Activated CD4-positive, alpha-beta T cell treated with anti-CD3 and anti-CD28 coated beads, Interleukin-2, amount 10 ng/mL, durations not matched to agents 24 days and 14 days (primary cell): ENCODE measurements at regions not wholly inside any gene's neighbourhood (a gene's known extent, or its start where the extent isn't known, plus 50 kb on each side); places are given as distances from the start of the nearest gene placed in this dataset.

Source experiments
- DNase-seq: peaks from one replicate; pipeline ENCODE4 v3.0.0; 2022
- H3K27ac Mint-ChIP-seq: one replicate; pipeline ENCODE4 v1.8.0; 2022; ENCODE audit warnings: mild to moderate bottlenecking, mixed read lengths
- H3K27me3 Mint-ChIP-seq: one replicate; pipeline ENCODE4 v1.8.0; 2022; ENCODE audit warnings: mixed read lengths
- H3K36me3 Mint-ChIP-seq: one replicate; pipeline ENCODE4 v1.8.0; 2022; ENCODE audit warnings: low read depth, mild to moderate bottlenecking, mixed read lengths
- H3K4me1 Mint-ChIP-seq: one replicate; pipeline ENCODE4 v1.8.0; 2021; ENCODE audit warnings: mixed read lengths
- H3K4me3 Mint-ChIP-seq: one replicate; pipeline ENCODE4 v1.8.0; 2022; ENCODE audit warnings: mild to moderate bottlenecking, moderate library complexity, mixed read lengths
- H3K9me3 Mint-ChIP-seq: one replicate; pipeline ENCODE4 v1.8.0; 2021; ENCODE audit warnings: mixed read lengths
- intact Hi-C: fragments of 100-400 bp; cut with micrococcal nuclease; formaldehyde crosslinking; loops from one replicate; pipeline ENCODE4 v1.15.1; 2023

GRCh38 chr10:4199196-4199595 lies 414.2 kb upstream of the KLF6 start:
- Mint-ChIP-seq H3K27me3 (peaks cover 6% of the 10 kb centered on the region), H3K27ac (no peak overlapping the region), H3K4me1 (peaks cover 6% of the 10 kb centered on the region), H3K36me3 (no peaks in the 10 kb centered on the region), H3K4me3 (no peak overlapping the region), H3K9me3 (no peaks in the 10 kb centered on the region)
- DNase-seq: no peak
- intact Hi-C loops: no loop called here

- peaks cover 6% of the 10 kb centered on the region for H3K27me3 Mint-ChIP-seq
- intact Hi-C loops: no loop called here
- peaks cover 6% of the 10 kb centered on the region for H3K4me1 Mint-ChIP-seq
- DNase-seq: no peak
- peaks cover 4% of the 10 kb centered on the region for H3K9me3 Mint-ChIP-seq
- H3K36me3 Mint-ChIP-seq: peaks cover 2% of the 10 kb centered on the region
- no peak overlapping the region for H3K27ac Mint-ChIP-seq
- no peak overlapping the region for H3K4me3 Mint-ChIP-seq
Observed at GRCh38 chr10:4198216-4198615, 413.2 kb upstream of the KLF6 start.

- peaks cover 2% of the 10 kb centered on the region for H3K36me3 Mint-ChIP-seq
- no peak for DNase-seq
- H3K4me3 Mint-ChIP-seq: no peak overlapping the region
- intact Hi-C loops: no loop called here
- peaks cover 6% of the 10 kb centered on the region for H3K27me3 Mint-ChIP-seq
- peaks cover 4% of the 10 kb centered on the region for H3K9me3 Mint-ChIP-seq
- peaks cover 6% of the 10 kb centered on the region for H3K4me1 Mint-ChIP-seq
- no peak overlapping the region for H3K27ac Mint-ChIP-seq
Observed at GRCh38 chr10:4197676-4198075, 412.7 kb upstream of the KLF6 start.

GRCh38 chr10:4196771-4197390 lies 411.9 kb upstream of the KLF6 start:
- Mint-ChIP-seq H3K27ac (no peak overlapping the region), H3K36me3 (peaks cover 2% of the 10 kb centered on the region), H3K4me3 (no peak overlapping the region), H3K4me1 (peaks cover 6% of the 10 kb centered on the region), H3K9me3 (peaks cover 4% of the 10 kb centered on the region), H3K27me3 (peaks cover 6% of the 10 kb centered on the region)
- intact Hi-C loops: no loop called here
- no peak for DNase-seq

GRCh38 chr10:4196183-4196582 lies 411.2 kb upstream of the KLF6 start:
- H3K27me3 Mint-ChIP-seq: peaks cover 6% of the 10 kb centered on the region
- DNase-seq: no peak
- intact Hi-C loops: no loop called here
- peaks cover 6% of the 10 kb centered on the region for H3K4me1 Mint-ChIP-seq
- H3K4me3 Mint-ChIP-seq: no peak overlapping the region
- H3K27ac Mint-ChIP-seq: no peak overlapping the region
- peaks cover 2% of the 10 kb centered on the region for H3K36me3 Mint-ChIP-seq
- peaks cover 4% of the 10 kb centered on the region for H3K9me3 Mint-ChIP-seq

GRCh38 chr10:4195213-4195612 lies 410.2 kb upstream of the KLF6 start:
- no peak overlapping the region for H3K4me3 Mint-ChIP-seq

GRCh38 chr10:4194231-4194630 lies 409.2 kb upstream of the KLF6 start:
- Mint-ChIP-seq H3K36me3 (peaks cover 2% of the 10 kb centered on the region), H3K27ac (no peak overlapping the region), H3K4me1 (peaks cover 6% of the 10 kb centered on the region), H3K9me3 (peaks cover 15% of the 10 kb centered on the region), H3K4me3 (no peak overlapping the region), H3K27me3 (peaks cover 6% of the 10 kb centered on the region)
- intact Hi-C loops: no loop called here
- no peak for DNase-seq

More at GRCh38 chr10:4195213-4195612, 410.2 kb upstream of the KLF6 start:
- no peak overlapping the region for H3K27ac Mint-ChIP-seq
- intact Hi-C loops: no loop called here
- H3K9me3 Mint-ChIP-seq: peaks cover 11% of the 10 kb centered on the region
- H3K27me3 Mint-ChIP-seq: peaks cover 6% of the 10 kb centered on the region
- peaks cover 2% of the 10 kb centered on the region for H3K36me3 Mint-ChIP-seq
- no peak for DNase-seq
- peaks cover 6% of the 10 kb centered on the region for H3K4me1 Mint-ChIP-seq

GRCh38 chr10:4191894-4192293 lies 406.9 kb upstream of the KLF6 start:
- H3K4me1 Mint-ChIP-seq: peaks cover 6% of the 10 kb centered on the region
- no peak overlapping the region for H3K27ac Mint-ChIP-seq
- no peak overlapping the region for H3K4me3 Mint-ChIP-seq
- H3K9me3 Mint-ChIP-seq: peaks cover 15% of the 10 kb centered on the region
- intact Hi-C loops: no loop called here
- peaks cover 2% of the 10 kb centered on the region for H3K36me3 Mint-ChIP-seq
- no peaks in the 10 kb centered on the region for H3K27me3 Mint-ChIP-seq
- no peak for DNase-seq

GRCh38 chr10:4191354-4191753 lies 406.3 kb upstream of the KLF6 start:
- Mint-ChIP-seq H3K36me3 (peaks cover 2% of the 10 kb centered on the region), H3K9me3 (peaks cover 15% of the 10 kb centered on the region), H3K4me3 (no peak overlapping the region), H3K27ac (no peak overlapping the region), H3K4me1 (peaks cover 3% of the 10 kb centered on the region), H3K27me3 (no peaks in the 10 kb centered on the region)
- DNase-seq: no peak
- intact Hi-C loops: no loop called here

- Mint-ChIP-seq H3K27me3 (no peaks in the 10 kb centered on the region), H3K36me3 (peaks cover 2% of the 10 kb centered on the region), H3K4me3 (no peak overlapping the region), H3K27ac (no peak overlapping the region), H3K4me1 (peaks cover 3% of the 10 kb centered on the region), H3K9me3 (peaks cover 15% of the 10 kb centered on the region)
- no peak for DNase-seq
- intact Hi-C loops: no loop called here
Observed at GRCh38 chr10:4190876-4191275, 405.9 kb upstream of the KLF6 start.

GRCh38 chr10:4189281-4189680 lies 404.3 kb upstream of the KLF6 start:
- Mint-ChIP-seq H3K27ac (no peak overlapping the region), H3K4me1 (peaks cover 3% of the 10 kb centered on the region), H3K36me3 (peaks cover 2% of the 10 kb centered on the region), H3K4me3 (no peak overlapping the region), H3K9me3 (peaks cover 15% of the 10 kb centered on the region), H3K27me3 (no peaks in the 10 kb centered on the region)
- intact Hi-C loops: no loop called here
- DNase-seq: no peak

- Mint-ChIP-seq H3K4me3 (no peak overlapping the region), H3K4me1 (peaks cover 5% of the 10 kb centered on the region), H3K27me3 (no peaks in the 10 kb centered on the region), H3K27ac (no peak overlapping the region), H3K9me3 (peaks cover 14% of the 10 kb centered on the region), H3K36me3 (peaks cover 2% of the 10 kb centered on the region)
- intact Hi-C loops: no loop called here
- no peak for DNase-seq
Observed at GRCh38 chr10:4188406-4188805, 403.4 kb upstream of the KLF6 start.

- no peak for DNase-seq
- H3K9me3 Mint-ChIP-seq: peaks cover 15% of the 10 kb centered on the region
- intact Hi-C loops: no loop called here
- H3K27me3 Mint-ChIP-seq: no peaks in the 10 kb centered on the region
- peaks cover 3% of the 10 kb centered on the region for H3K36me3 Mint-ChIP-seq
- H3K4me1 Mint-ChIP-seq: peaks cover 14% of the 10 kb centered on the region
- H3K4me3 Mint-ChIP-seq: no peak overlapping the region
- no peak overlapping the region for H3K27ac Mint-ChIP-seq
Observed at GRCh38 chr10:4186849-4187540, 402.0 kb upstream of the KLF6 start.

- no peak overlapping the region for H3K4me3 Mint-ChIP-seq
- peaks cover 3% of the 10 kb centered on the region for H3K36me3 Mint-ChIP-seq
- no peak for DNase-seq
- H3K9me3 Mint-ChIP-seq: peaks cover 4% of the 10 kb centered on the region
- H3K4me1 Mint-ChIP-seq: peaks cover 26% of the 10 kb centered on the region
- H3K27ac Mint-ChIP-seq: no peak overlapping the region
- intact Hi-C loops: no loop called here
- no peaks in the 10 kb centered on the region for H3K27me3 Mint-ChIP-seq
Observed at GRCh38 chr10:4183761-4184261, 398.8 kb upstream of the KLF6 start.
